HFFc6 (cell line): ENCODE measurements at regions not wholly inside any gene's neighbourhood (a gene's known extent, or its start where the extent isn't known, plus 50 kb on each side); places are given as distances from the start of the nearest gene placed in this dataset.
"Not testable (repeated sequence)": the region's sequence is repeated elsewhere in the genome, so short reads cannot be mapped to it uniquely, and the experiment has no call there.

Experiments used
- DNase-seq: peaks from one replicate; pipeline ENCODE4 v3.0.0-alpha.2; 2018
- H3K27ac Mint-ChIP-seq: 2 replicates; pipeline ENCODE4 v1.8.0; 2020; ENCODE audit warnings: mild to moderate bottlenecking, mixed read lengths
- H3K27me3 Mint-ChIP-seq: 2 replicates; pipeline ENCODE4 v1.8.0; 2021; ENCODE audit warnings: mild to moderate bottlenecking, moderate library complexity, mixed read lengths; ENCODE audit not compliant: insufficient read depth
- H3K36me3 Mint-ChIP-seq: 2 replicates; pipeline ENCODE4 v1.8.0; 2021; ENCODE audit warnings: low read depth, mixed read lengths
- H3K4me1 Mint-ChIP-seq: 2 replicates; pipeline ENCODE4 v1.8.0; 2020; ENCODE audit warnings: low read depth, mixed read lengths
- H3K4me3 Mint-ChIP-seq: 2 replicates; pipeline ENCODE4 v1.8.0; 2020; ENCODE audit warnings: mild to moderate bottlenecking, moderate library complexity, mixed read lengths
- H3K9me3 Mint-ChIP-seq: 2 replicates; pipeline ENCODE4 v1.8.0; 2020; ENCODE audit warnings: mild to moderate bottlenecking, mixed read lengths

DNA sequence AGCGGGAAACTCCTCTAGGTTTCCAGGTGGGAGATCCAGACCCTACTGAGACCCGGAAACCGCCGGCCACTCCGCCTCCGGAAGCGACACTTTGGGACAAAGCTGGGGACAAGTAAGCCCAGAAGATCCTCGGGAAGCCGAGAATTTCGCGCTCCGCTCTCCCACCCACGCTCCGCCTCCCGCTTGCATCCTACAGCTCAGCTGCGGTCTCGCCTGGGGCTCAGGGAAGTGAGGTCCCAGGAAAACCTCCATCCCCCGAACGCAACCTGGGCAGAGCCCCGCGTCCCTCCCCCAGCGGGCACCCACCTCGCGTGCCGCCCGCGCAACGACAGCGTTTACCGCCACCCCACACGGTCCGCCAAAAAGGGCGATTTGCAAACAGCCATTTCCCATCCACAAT lies 4054.7 kb upstream of the TPTE start:
- H3K27me3 Mint-ChIP-seq, H3K27ac Mint-ChIP-seq, H3K9me3 Mint-ChIP-seq, H3K4me1 Mint-ChIP-seq, H3K4me3 Mint-ChIP-seq, DNase-seq, H3K36me3 Mint-ChIP-seq: not testable (repeated sequence)

GRCh38 chr21:6467189-6467774 lies 4054.1 kb upstream of the TPTE start:
- H3K9me3 Mint-ChIP-seq, H3K4me1 Mint-ChIP-seq, H3K36me3 Mint-ChIP-seq, H3K27me3 Mint-ChIP-seq, DNase-seq, H3K4me3 Mint-ChIP-seq, H3K27ac Mint-ChIP-seq: not testable (repeated sequence)

DNA sequence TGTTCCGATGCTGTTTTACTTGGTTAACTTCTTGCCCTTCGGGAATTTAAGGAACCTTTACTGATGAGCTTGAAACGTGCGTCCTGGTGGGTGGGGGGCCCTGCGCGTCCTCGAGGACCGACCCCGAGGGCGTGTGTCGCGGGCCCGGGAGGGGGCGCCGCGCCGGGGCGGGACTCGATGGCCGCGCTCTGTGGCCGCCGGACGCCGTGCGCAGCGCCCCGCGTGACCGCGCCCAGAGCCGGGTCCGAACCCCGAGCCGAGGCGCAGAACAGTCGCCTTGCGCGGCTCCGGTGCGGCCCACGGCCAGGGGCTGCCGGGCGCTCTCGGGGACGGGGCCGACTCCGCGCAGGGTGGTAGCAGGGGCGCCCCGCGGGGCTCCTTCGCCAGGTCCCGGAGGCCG lies 4053.5 kb upstream of the TPTE start:
- not testable (repeated sequence) for H3K4me3 Mint-ChIP-seq, H3K36me3 Mint-ChIP-seq, H3K27me3 Mint-ChIP-seq, H3K27ac Mint-ChIP-seq, DNase-seq, H3K9me3 Mint-ChIP-seq, H3K4me1 Mint-ChIP-seq

DNA sequence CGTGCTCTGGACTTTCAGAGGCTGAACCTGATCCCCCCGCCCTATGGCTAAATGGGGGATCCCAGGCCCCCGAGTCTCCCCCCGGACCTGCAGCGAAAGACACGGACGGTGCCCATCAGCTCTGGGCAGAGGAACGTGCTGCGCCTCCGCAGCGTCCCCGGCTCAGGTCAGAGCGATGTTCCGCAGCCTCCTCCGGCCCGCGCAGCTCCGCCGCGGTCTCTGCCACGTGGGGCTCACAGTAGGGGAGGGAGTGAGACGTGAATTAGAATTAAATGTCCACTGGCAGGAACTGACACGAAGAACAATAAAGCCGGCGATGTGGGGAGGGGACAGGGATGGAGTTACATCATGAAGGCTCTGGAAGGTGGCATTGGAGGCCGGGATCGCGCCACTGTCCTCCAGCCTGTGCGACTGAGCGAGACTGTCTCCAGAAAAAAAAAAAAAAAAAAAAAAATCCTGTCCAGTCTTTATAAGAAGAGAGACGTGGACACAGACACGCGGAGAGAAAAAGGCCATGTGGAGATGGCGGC lies 4053.0 kb upstream of the TPTE start:
- DNase-seq, H3K4me1 Mint-ChIP-seq, H3K27me3 Mint-ChIP-seq, H3K9me3 Mint-ChIP-seq, H3K4me3 Mint-ChIP-seq, H3K36me3 Mint-ChIP-seq, H3K27ac Mint-ChIP-seq: not testable (repeated sequence)

GRCh38 chr21:6474250-6474968 lies 4047.0 kb upstream of the TPTE start:
- H3K36me3 Mint-ChIP-seq, H3K27me3 Mint-ChIP-seq, DNase-seq, H3K9me3 Mint-ChIP-seq, H3K4me3 Mint-ChIP-seq, H3K27ac Mint-ChIP-seq, H3K4me1 Mint-ChIP-seq: not testable (repeated sequence)

DNA sequence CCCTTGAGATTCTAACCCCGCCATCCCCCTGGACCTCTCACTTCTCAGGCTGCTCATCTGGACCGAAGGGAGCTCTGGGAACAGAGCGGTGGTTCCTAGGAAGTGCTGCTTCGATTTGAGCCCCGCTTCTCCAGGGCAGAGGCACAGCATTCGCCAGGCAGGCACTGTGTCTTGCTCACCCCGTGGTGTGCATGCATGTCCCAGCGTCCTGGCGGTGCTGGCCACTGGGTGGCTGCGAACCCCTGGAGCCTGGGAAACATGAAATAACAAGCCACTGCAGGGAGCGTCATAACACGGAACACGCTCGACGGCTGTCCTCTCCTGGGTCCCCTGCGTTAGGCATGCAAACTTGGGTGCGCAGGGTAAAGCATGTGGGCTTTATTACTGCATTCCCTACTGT lies 4040.3 kb upstream of the TPTE start:
- not testable (repeated sequence) for DNase-seq, H3K27me3 Mint-ChIP-seq, H3K27ac Mint-ChIP-seq, H3K9me3 Mint-ChIP-seq, H3K4me3 Mint-ChIP-seq, H3K4me1 Mint-ChIP-seq, H3K36me3 Mint-ChIP-seq

DNA sequence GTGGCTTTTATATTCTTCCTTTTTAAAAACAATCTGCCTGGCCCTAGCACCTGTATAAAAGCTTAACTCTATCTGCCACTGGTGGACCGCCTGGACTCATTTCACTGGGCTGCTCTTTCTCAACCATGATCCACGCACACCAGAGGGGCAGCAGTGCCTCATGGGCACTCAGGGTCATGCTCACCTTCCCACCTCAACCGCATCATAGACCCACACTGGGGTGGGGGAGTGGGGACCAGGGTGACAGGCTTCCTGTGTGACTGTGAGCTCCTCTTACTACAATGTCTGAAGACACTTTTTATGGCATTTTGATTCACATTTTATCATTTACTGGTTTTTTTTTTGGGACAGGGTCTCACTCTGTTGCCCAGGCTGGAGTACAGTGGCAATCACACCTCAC lies 4038.8 kb upstream of the TPTE start:
- H3K27me3 Mint-ChIP-seq, H3K4me1 Mint-ChIP-seq, DNase-seq, H3K27ac Mint-ChIP-seq, H3K36me3 Mint-ChIP-seq, H3K4me3 Mint-ChIP-seq, H3K9me3 Mint-ChIP-seq: not testable (repeated sequence)

- H3K9me3 Mint-ChIP-seq, H3K36me3 Mint-ChIP-seq, H3K27ac Mint-ChIP-seq, H3K4me1 Mint-ChIP-seq, DNase-seq, H3K4me3 Mint-ChIP-seq, H3K27me3 Mint-ChIP-seq: not testable (repeated sequence)
Observed at GRCh38 chr21:6483645-6484044, 4037.7 kb upstream of the TPTE start.

GRCh38 chr21:6486821-6487220 lies 4034.6 kb upstream of the TPTE start:
- not testable (repeated sequence) for H3K27ac Mint-ChIP-seq, H3K27me3 Mint-ChIP-seq, H3K36me3 Mint-ChIP-seq, H3K4me3 Mint-ChIP-seq, H3K4me1 Mint-ChIP-seq, DNase-seq, H3K9me3 Mint-ChIP-seq

DNA sequence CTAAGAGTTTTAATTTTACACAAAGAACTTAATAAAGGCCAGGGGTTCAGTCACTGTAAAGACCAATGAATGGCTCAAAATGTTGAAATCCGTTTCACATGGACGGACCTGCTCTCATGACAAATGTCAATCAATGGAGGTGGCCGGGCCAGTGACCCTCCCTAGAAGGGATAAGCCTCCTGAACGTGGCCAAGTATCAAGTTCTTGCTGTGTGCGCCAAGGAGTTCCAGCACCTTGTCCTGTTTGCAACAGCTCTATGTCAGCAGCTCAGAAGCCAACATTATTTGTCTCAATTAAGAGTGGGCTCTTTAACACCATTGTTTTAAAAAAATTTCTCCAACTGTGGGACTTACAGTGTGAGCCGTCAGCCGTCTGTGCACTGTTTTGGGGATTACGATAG lies 4028.7 kb upstream of the TPTE start:
- not testable (repeated sequence) for H3K9me3 Mint-ChIP-seq, DNase-seq, H3K36me3 Mint-ChIP-seq, H3K4me3 Mint-ChIP-seq, H3K27ac Mint-ChIP-seq, H3K27me3 Mint-ChIP-seq, H3K4me1 Mint-ChIP-seq

- not testable (repeated sequence) for H3K27me3 Mint-ChIP-seq, H3K36me3 Mint-ChIP-seq, H3K4me3 Mint-ChIP-seq, H3K27ac Mint-ChIP-seq, DNase-seq, H3K9me3 Mint-ChIP-seq, H3K4me1 Mint-ChIP-seq
Observed at GRCh38 chr21:6493957-6494356, 4027.4 kb upstream of the TPTE start.

- not testable (repeated sequence) for H3K27ac Mint-ChIP-seq, H3K4me1 Mint-ChIP-seq, DNase-seq, H3K4me3 Mint-ChIP-seq, H3K9me3 Mint-ChIP-seq, H3K36me3 Mint-ChIP-seq, H3K27me3 Mint-ChIP-seq
Observed at GRCh38 chr21:6496356-6496755, 4025.0 kb upstream of the TPTE start.

DNA sequence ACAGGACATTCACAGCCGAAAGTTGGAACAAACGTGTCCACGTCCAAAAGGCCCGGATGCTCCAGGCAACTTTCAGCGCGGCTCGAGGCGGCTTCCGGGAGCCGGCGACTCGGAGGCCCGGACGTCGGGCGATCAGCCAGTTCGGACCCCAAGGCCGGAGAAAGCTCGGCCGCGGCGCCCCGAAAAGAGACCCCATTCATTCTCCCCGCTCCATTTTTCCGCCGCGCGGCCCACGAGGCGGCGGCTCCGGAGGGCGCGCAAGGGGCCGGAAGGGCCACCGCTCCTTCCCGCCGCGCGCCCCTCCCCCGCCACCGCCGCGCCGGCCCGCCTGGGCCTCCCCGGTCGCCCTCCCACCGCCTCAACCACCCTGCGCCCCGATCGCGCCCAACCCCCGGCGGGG lies 4022.7 kb upstream of the TPTE start:
- not testable (repeated sequence) for H3K36me3 Mint-ChIP-seq, H3K27ac Mint-ChIP-seq, H3K4me1 Mint-ChIP-seq, DNase-seq, H3K9me3 Mint-ChIP-seq, H3K27me3 Mint-ChIP-seq, H3K4me3 Mint-ChIP-seq

- H3K36me3 Mint-ChIP-seq, H3K9me3 Mint-ChIP-seq, H3K27ac Mint-ChIP-seq, H3K27me3 Mint-ChIP-seq, H3K4me1 Mint-ChIP-seq, H3K4me3 Mint-ChIP-seq: not testable (repeated sequence)
- peak; percentile 53 for DNase-seq
Observed at GRCh38 chr21:6499128-6499826, 4022.1 kb upstream of the TPTE start.
